GM19025 (cell line): ENCODE measurements at regions not wholly inside any gene's neighbourhood (a gene's known extent, or its start where the extent isn't known, plus 50 kb on each side); places are given as distances from the start of the nearest gene placed in this dataset.
A peak's percentile ranks its signal among the peaks of the same experiment; 100 is the strongest.

Source experiments
- ATAC-seq: cut with Tn5 transposase; IDR thresholded peaks from one replicate; pipeline ENCODE4 v1.9.1; 2021; ENCODE audit warnings: mild to moderate bottlenecking, low read depth, moderate library complexity; ENCODE audit not compliant: unreplicated experiment

DNA sequence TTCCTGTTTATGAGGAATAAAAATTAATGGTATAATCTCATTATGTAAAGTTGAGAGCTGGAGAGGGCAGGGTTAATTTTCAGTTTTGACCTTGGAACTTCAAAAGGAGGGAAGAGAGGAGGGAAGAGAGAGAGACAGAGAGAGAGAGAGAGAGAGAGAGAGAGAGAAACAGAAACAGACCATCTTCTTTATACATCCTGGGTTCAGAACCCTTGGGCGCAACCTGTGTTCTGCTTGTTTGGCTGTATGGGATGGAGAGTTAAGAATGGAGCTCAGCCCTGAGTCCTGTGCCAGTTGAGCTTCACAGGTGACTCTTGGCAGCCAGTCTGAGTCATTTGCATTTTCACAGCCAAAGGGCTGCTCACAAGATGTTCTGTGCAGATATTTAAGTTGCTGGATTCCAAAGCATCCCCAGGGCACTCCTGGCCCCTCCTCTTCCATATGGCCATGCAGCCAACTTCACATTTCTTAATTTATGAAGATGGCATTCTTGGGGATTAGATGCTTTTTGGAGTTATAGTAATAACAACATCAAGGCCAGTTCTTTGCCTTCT is 143.5 kb downstream of the CARTPT start:
- ATAC-seq, result no peak

DNA sequence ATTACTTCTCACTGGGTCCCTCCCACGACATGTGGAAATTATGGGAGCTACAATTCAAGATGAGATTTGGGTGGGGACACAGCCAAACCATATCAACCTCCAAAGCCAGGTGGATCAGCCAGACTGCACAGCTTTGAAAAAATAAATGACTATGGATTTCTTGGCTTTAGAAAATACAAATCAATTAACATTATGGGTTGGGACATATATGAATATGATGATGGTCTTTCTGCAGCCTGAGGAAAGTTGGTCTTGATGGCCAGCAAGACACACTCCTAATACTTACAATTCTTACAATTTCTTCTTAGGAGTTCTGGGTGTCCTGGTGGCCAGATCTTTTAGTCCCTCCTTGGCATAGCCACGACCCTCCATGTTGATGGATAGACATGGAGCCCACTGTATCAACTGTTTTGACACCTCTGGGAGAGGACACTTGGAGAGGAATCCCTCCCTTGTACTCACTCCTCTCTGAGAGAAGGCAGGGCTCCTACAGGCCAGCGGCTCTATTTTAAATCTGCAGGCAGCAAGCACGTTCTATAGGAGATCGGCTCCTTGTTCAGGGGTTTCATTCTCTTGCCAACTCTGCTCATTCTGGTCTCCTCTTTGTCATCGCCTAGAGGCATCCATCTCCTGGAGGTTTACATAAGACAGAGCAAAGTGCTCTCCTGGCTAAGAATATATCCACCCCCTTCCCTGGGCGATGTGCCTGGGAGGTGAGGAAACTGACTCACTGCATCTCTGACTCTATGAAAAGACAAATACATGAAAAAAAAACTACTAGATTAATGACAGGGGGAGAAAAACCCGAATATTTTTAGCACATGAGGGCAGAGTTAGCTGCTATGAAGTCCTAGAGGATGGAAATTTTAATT is 145.9 kb downstream of the CARTPT start:
- no peak for ATAC-seq

DNA sequence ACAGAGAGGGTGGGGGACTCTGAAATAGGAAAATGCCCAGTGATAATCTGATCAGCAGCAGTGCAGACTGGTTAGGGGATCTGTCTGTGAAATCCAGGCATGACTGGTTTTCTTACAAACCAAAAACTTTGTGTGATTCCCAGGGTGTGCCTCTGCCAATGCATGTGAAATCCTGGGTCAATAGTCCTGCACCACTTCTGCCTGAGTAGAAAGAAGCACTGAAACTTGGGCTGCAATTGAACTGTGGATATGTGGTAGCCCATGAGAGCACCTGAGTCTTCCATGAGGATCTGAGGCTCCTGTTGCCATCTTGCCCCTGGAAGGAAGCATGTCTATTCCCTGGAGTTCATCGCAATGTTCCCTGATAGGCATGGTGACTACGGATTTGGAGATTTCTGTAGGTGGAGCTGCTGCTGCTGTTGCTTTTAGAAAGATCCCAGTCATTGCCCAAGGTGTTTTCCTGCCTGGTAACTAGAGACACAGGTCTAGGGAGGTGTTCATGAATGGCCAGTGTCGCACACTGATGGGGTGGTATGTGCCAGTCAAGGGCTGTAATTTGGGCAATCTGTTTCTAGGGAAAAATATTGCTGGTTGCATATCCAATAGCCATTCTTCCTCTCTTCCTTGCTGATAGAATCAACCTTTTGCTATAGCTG is 146.7 kb downstream of the CARTPT start:
- ATAC-seq, result no peak

DNA sequence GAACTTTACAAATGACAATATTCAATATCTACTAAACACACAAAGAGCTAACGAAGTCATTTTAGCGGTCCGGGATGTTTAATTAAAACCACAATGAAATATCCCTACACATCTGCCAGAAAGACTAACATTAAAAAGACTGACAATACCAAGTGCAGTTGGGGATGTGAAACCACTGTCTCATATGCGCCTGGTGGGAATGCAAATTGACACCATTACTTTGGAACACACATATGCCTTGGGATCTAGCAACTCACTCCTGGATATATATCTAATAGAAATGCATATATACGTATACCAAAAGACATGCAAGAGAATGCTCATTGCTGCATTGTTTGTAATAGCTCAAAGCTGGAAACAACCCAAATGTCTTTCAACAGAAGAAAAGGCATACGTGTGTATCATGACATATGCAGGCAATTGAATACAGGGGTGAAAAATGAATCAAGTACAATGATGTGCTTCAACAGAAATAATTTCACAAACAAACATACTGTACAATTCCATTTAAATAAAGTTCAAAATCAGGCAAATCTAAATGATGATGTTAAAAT is 153.3 kb downstream of the CARTPT start:
- ATAC-seq, result no peak

DNA sequence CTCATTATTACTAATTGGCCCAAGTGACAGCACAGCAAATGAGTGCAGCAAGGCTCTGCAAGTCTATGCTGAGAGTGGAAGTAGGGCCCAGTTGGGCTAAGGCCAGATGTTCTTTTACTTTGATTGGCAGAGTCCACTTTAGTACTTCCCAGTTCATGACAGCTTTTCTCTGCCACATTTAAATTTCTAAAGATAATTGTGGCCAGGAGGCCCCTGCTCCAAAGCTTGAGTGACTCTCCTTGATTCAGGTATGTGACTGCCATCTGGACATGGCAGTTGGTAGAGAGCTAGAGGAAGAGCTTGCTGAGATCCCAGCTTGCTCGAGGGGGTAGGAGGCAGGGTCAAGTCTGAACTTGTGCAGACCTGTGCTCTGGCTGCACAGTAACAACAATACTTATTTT is 154.1 kb downstream of the CARTPT start:
- ATAC-seq, result no peak

DNA sequence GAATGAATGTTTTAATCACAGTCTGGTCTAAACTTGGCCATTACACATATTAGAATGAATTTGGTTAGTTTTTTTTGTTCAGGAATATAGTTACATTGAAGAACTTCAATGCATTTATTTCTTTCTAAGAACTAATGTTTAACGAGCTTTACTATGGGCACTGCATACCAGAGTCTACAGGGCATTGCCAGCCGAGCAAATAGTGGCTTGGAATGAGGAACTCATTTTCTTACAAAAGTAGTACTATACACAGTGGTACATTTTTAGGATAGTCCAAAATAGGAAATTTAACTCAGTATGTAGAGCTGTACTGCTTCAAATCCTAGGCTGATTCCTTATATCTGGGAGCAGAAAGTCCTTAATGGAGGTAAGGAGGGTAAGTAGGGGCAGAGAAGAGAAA is 155.4 kb downstream of the CARTPT start:
- no peak for ATAC-seq

DNA sequence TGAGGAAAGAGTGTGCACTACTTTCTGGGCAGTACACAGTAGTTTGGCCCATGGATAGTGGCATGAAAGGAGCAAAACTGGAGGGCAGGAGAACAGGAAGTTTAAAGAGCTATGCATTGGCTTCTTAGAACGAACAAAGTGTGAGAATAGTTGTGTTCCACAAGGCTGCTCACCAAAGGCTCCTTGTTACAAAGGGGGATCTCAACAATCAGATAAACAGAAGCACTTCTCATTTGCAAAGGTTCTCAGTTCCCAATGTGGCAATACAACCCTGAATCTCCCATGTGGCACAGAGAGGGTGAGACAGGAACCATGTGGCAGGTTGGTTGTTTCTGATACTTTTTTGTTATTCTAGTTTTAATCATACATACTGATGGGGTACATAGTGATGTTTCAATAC is 158.4 kb downstream of the CARTPT start:
- ATAC-seq, result no peak

DNA sequence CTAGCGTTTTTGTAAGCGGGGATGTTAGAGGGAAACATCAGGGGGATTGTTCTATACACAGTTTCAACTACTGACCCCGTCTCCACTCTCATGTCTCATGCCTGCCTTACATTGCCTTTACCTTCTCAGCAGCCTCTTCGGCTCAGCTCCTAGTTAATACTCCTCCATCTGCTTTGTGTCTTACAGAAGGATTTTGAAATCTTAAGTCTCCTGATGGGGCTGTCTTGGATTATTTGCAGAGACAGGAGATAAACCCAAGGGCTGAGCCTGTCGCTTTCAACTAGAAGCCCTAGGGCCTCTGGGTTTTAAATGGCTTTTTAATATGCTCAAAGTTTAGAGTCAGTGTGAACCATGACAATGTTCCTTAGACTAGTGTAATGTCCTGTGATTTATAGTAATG is 161.5 kb downstream of the CARTPT start:
- ATAC-seq, result no peak

DNA sequence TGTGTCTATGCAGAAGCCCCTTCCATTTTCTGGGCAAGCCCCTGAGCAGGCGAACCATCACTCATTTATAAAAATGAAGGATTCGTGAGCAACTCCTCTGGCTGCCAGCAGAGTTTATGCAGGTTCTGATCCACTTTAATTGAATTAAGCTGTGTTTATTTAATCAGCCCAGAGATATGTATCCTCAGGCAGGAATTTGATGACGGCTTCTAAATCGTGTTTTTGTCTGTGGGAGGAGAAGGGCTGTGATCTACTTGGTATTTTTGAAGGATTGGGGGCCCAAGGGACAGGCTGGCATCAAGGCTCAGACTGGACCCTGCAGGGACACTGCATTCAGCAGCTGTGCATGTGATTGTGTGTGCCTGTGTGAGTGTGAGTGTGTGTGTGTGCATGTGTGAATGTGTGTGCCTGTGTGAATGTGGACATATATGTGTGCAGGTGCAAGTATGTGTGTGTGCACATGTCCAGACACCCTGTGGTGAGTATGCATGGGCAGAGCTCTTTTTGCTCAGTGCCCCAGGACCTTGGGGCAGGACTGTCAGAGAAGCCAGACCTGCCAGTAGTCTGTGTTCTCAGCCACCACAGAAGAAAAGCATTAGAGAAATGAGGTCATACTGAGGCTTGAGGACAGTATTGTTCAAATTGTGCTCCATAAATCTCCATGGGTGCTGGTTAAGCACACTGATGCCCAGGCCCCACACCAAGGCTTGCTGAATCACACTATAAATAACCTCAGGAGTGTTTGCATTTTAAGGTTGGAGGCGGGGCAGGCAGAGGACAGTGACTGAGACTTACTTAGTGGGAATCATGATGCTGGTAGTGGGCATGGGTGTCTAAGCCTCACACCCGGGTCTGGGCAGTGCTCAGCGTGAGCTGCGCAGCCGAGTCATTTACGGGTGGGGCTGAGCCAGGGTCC is 164.0 kb downstream of the CARTPT start:
- no peak for ATAC-seq

DNA sequence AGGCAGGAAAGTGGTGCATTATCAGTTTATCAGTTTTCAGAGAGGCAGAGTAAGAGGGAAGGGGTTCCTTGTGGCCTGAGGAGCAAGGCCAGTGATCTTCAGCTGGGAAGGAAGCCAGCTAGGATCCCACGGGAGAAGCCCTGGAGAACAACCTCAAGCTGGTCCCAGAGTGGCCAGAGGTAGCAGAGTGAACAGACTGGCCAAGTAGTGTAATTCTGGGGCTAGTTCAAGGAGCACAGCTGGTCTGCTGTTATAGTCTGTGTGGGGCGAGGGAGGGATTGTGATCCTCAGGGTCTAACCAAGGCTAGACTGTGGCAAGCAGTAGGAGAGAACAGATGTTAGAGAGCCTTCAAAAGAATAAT is 164.6 kb downstream of the CARTPT start:
- ATAC-seq, result no peak

DNA sequence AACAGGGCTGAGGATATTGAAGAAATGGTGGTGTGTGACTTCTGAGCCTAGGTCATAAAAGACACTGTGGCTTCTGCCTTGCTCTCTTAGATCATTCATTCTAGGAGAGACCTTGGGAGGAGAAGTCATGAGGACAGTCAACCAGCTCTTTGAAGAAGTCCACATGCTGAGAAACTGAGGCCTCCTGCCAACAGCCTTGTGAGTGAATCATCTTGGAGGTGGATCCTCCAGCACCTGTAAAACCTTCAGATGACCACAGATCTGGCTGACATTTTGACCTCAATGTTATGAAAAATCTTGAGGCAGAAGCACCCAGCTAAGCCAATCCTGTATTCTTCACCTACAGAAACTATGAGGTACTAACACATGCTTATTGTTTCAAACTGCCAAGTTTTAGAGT is 165.9 kb downstream of the CARTPT start:
- ATAC-seq, result no peak

DNA sequence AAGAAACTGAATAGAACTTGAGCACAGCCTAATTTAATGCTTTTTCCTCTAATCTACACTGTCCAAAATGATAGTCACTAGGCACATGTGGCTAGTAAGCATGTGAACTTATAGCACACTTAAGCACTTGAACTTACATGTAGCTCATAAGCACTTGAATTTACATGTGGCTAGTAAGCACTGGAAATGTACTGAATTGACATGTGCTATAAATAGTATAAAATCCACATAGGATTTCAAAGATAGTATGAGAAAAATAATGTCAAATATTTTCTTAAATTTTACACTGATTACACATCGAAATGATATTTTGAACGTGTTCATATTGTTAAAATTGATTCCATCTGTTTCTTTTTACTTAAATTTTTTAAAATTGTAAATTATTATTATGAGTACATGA is 167.3 kb downstream of the CARTPT start:
- ATAC-seq, result no peak

DNA sequence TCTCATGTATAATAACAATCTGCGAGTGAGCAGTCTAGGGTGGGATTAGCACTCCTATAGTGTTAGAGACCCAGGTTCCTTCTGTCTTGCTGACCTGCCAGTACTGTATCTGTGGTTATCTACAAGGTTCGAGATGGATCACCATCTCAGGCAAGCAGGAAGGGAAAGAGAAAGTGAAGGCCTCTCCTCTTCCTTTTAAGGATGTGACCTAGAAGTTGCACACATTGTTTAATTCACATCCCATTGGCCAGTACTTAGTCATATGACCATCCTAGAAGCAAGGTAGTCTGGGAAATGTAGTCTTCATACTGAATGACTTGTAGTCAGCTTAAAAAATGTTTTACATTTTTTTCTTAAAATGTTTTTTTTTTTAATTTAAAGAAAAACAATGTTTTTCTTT is 168.6 kb downstream of the CARTPT start:
- peak; percentile 95 for ATAC-seq

DNA sequence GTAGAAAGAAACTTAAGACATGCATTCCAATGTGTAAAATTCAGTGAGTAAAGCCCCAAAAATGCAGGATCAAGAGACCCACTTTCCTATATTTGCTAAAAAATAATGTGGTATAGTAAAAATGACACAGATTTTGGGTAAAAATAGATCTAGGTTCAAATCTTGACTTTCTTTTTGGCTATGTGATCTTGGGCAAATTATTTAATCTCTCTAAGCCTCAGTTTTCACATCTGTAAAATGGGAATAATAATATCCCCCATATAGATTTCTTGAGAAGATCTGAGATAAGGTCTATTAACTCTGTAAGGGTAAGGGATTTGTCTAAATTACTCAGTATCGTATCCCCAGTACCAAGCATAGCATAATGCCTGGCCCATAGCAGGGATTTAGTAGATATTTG is 172.3 kb downstream of the CARTPT start:
- ATAC-seq, result no peak

DNA sequence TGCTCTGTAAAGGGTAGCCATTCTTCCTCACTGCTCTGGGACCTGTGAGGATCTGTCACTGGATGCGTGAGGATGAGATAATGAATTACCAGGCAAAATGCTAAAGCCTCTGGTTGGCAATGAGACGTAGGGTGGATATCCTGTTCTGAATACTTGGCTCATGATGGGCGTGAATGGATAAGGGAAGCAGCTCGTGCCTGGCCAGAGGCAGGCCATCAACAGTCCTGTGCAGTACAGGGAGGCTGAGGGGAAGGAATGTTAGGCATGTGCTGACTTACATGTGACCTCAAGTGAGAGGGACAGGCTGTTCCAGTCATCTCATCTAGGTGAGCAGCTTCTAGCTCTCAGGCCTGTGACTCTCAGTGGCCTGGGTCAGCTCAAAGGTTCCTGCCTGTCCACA is 172.8 kb downstream of the CARTPT start:
- no peak for ATAC-seq

DNA sequence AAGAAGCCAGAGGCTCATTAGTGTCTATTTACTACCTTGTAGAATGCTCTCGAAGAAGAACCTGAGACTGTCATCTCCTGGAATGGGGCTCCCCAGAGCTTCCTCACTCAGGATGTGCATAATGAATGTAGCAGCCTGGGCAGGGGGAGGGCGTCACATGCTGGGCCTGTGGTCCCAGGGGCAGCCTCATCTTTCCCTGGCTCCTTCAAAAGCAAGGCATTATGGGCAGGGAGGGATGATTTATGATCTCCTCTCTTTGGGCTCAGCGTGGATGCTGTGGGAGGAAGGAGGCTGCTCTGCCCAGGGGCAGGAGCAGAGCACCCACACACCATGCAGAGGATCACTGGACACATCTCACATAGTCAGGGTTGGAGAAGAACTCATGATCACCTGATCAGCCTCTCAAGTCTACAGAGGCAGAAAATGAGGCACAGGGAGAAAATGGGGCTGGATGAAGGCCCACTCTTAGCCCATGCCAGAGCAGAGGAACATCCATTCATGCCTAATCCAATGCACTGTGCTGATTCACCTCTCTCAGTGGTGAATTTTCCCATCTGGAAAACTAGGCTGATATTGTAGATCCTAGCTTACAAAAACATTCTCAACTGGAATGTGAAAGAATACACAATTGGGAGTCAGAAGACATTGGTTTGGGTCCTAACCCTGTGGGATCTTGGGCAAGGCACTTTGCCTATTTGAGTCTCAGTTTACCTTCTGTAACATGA is 173.7 kb downstream of the CARTPT start:
- no peak for ATAC-seq

DNA sequence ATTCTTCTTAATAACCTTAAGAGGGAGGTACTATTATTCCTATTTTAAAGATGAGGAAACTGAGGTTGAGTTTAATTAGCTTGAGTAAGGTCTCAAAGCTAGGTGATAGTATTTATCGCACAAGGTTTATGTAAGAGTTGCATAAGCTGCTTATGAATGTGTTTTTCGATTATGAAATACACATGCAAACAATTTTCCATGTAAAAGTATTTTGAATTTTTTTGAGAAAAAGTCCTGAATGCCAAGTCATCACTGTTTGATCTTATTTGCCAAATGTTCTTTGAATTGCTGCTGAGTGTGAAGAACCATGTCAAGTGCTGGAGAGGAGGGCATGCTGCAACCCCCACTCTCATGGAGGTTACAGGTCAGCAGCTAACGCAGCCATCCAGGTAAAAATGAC is 174.4 kb downstream of the CARTPT start:
- no peak for ATAC-seq

DNA sequence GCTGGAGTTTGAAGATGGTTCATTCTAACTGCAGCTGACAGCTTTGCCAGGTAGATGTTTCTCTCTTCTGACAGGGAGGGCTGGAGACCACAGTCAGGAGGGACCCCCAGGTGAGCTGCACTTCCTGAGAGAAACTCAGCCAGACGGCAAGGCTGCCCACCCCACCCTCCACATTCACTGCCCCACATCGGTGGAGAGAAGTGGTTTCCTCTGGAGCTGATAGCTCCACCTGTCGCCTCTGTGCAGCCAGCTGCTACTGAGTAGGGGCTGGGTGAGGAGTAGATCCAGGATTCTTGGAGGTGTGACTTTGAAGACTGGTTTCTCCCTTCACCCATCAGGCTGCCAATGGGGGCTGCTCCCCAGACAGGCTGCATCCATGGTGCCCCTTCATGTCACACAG is 175.0 kb downstream of the CARTPT start:
- no peak for ATAC-seq

DNA sequence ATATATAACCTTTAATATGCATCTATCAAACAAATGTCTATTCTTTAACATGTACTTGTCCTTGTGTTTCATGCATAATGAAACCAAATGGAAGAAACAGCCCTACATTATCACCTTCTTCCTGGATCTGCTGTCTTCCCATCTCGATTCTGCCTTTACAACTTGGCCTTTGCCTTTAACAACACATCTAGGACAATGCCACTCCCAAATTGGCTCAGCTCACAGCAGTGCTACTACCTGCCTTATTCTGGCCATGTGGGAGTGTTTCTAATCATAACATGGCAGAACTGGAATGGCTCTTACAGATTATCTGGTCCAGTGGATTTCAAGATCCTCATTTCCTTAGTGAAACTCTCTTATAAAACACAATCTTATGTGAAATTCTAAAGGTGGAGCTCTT is 176.5 kb downstream of the CARTPT start:
- ATAC-seq, result no peak

DNA sequence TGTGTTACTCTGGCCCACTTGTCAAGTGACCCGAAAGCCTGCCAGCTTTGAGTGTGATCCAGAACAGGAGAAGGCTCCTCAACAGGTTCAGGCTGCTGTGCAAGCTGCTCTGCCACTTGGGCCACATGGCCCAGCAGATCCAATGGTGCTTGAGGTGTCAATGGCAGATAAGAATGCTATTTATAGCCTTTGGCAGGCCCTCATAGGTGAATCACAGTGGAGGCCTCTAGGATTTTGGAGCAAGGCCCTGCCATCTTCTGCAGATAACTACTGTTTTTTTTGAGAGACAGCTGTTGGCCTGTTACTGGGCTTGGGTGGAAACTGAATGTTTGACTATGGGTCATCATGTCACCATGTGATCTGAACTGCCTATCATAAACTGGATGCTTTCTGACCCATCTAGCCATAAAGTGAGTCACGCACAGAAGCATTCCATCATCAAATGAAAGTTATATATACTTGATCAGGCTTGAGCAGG is 180.8 kb downstream of the CARTPT start:
- no peak for ATAC-seq
